GM12874 (cell line): ENCODE measurements at regions not wholly inside any gene's neighbourhood (a gene's known extent, or its start where the extent isn't known, plus 50 kb on each side); places are given as distances from the start of the nearest gene placed in this dataset.

Experiments used
- TF ChIP-seq, protein P1 (sequence below): IDR thresholded peaks from 2 replicates; pipeline ENCODE4 v1.5.1; 2011; ENCODE audit warnings: low read depth, mild to moderate bottlenecking, control low read depth, low read length, moderate library complexity; ENCODE audit not compliant: insufficient read depth

DNA sequence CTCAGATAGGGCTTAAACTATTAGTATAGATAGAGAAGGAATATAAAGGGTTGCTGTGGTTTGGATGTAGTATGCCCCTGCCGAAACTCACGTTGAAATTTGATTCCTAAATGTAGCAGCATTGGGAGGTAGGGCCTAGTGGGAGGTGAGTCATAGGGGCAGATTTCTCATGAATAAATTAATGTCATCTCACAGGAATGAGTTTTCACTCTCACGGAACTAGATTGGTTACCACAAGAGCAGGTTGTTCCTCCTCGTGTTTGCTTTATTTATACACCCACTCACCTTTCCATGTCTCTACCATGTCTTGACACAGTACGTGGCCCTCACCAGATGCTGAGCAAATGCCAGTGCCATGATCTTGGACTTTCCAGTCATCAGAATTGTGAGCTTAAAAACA, 218.2 kb downstream of the RBM43 start:
- TF ChIP-seq, protein P1, sequence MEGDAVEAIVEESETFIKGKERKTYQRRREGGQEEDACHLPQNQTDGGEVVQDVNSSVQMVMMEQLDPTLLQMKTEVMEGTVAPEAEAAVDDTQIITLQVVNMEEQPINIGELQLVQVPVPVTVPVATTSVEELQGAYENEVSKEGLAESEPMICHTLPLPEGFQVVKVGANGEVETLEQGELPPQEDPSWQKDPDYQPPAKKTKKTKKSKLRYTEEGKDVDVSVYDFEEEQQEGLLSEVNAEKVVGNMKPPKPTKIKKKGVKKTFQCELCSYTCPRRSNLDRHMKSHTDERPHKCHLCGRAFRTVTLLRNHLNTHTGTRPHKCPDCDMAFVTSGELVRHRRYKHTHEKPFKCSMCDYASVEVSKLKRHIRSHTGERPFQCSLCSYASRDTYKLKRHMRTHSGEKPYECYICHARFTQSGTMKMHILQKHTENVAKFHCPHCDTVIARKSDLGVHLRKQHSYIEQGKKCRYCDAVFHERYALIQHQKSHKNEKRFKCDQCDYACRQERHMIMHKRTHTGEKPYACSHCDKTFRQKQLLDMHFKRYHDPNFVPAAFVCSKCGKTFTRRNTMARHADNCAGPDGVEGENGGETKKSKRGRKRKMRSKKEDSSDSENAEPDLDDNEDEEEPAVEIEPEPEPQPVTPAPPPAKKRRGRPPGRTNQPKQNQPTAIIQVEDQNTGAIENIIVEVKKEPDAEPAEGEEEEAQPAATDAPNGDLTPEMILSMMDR, result no peak

DNA sequence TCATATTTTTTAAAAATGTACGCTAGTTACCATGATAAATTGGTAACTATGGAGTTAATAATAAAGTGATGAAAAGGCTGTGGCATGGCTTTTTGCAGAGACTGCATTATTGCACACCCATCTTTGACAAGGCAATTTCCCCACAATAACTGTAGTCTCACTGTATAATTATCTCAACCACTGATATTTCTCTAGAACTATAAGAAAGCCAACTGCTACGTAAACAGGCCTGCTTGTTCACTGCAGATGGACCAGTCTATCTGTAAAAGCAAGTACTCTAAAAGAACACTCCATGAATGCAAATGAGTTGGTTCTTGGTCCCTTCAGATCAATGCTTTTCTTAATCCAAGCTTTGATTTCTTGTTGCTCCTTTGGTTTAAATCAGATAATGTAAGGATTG, 218.7 kb downstream of the RBM43 start:
- TF ChIP-seq, protein P1, result no peak

DNA sequence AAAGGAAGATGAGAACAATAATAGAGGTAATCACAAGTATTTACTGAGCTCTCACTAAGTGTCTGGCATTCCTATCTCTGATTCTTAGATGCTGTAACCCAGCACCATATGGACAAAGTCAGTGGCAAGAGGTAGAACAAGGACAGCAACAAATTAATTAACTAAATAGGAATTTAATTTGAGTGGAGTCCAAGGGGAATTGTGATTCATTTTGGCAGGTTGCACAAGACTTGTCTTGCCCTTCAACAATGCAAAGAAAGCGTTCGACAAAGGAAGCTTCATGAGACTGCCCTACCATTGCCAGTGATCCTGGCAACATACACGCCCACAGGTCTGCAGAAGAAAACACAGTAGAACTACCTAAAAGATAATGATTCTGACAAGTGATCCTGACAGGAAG, 221.6 kb downstream of the RBM43 start:
- TF ChIP-seq, protein P1, result no peak

DNA sequence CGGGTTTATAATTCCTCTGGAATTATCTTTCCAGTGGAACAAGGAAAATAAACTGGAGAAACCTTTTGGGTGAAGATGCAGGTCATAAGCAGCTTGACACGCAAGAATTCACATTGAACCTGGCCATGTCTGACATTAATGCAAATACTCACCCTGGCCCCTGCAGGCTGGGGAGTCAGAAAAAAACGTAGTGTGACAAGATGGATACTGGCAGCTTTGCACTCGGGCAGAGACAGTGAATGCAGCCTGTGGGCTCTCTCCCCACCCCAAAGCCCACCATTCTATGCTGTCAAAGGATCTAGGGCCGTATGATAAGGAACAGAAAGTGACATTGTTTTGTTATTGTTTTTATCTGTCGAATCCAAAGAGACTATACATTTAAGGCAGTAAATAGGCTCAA, 223.1 kb downstream of the RBM43 start:
- TF ChIP-seq, protein P1, result no peak

DNA sequence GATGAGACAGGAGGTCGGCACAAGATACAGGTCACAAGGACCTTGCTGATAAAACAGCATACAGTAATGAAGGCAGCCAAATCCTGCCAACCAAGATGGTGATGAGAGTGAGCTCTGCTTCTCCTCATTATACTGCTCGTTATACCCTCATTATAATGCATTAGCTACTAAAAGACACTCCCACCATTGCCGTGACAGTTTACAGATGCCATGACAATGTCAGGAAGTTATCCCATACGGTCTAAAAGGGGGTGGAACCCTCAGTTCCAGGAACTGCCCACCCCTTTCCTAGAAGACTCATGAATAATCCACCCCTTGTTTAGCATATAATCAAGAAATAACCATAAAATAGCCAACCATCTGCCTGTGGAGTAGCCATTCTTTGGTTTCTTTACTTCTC, 224.2 kb downstream of the RBM43 start:
- TF ChIP-seq, protein P1, result no peak

DNA sequence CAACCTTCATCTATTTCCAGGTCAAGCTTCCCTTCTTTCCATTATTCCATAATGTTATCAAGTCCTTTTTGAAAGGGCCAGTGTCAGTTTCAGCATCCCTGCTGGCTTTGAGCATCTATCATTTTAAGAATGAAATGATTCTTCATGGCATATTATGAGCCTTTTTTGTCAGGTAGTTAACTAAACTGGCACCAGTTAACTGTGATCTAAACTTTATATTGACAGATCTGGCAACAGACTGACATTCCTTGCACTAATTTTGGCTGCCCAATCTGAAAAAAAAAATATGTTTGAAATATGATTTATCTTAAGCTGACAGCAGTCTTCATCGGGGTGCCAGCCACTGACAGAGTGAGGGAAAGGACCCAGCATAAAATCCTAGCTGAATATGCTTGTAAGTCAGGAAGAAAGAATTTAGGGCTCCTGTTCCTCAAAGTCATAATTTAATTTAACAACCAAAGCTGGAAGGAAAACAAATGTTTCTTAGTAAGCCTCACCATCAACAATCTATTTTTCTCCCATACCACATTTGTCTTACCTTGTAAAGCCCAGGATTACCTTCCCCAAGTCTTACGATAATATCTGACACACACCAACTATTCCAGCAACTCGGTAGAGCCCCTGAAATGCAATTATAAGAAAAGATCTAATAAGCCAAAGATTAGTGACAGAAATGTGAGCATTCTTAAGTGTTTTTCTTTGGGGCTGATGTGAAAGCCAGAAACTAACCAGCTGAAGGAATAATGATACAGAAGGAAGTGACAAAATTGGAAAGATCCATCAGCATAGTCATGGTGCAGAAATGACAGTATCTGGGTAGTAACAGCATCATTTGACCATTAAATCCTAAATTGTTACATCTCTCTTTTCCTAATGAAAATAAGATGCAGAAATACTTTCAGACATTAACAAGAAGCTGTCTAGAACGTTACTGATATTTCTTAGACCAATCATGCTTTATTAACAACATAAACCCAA, 228.1 kb downstream of the RBM43 start:
- TF ChIP-seq, protein P1, result no peak

DNA sequence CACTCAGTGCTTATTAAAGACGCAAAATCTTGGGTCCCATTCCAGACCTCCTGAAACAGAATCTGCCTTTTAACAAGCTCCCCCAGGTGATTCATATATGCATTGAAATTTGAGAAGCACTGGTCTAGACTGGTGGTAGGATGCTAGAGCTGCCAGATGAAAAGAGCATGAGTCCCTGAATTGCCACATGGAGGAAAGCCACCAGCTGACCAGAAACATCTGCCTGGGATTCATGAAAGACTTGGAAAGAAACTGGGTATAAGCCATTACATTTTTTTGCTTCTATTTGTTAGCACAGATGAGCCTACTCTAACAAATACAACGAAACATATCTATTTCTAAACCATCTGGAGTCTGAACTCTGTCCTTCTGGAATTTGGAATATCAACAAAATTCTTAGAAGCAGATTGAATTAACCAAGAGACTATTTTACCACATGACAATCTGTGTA, 228.9 kb downstream of the RBM43 start:
- TF ChIP-seq, protein P1, result no peak
